ENCODE measurements at regions not wholly inside any gene's neighbourhood (a gene's known extent, or its start where the extent isn't known, plus 50 kb on each side); places are given as distances from the start of the nearest gene placed in this dataset.

DNA sequence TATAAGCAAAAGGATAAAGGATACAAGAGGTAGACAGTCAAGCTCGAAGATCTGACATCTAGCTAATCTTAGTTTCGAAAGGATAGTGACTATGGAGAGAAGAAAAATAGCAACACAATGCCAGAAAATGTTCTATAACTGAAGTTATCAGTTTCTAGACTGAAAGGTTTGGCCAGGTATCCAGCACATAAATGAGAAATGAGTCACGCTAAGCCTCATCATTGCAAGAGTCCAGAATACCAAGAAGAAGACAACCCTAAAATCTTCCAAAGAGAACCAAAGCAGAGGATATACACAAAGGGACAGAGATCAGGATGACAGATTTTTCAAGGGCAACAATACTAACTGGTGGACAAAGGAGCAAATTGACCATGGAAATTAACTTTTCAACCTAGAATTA is 237.0 kb downstream of the POSTN start:
- Histone ChIP-seq H3K27me3 (ENCODE audit: control insufficient read depth in 2 of 2, insufficient read depth in 2 of 2, low read length in 2 of 2) (no peaks in the 10 kb centered on the region), H4K20me1 (replicated peaks; ENCODE audit: control insufficient read depth, insufficient read depth, low read length) (no peaks in the 10 kb centered on the region), H3K79me2 (ENCODE audit: control insufficient read depth, insufficient read depth, low read length) (no peaks in the 10 kb centered on the region), H3K9me1 (ENCODE audit: control insufficient read depth, insufficient read depth, low read length) (no peaks in the 10 kb centered on the region), H3K4me2 (ENCODE audit: insufficient read depth, low read length) (no peak overlapping the region), H2AFZ (ENCODE audit: low read depth, low read length) (no peak overlapping the region), H3K4me1 (replicated peaks in 1 of 2; ENCODE audit: control insufficient read depth in 2 of 2, insufficient read depth in 2 of 2, low read length in 2 of 2) (no peaks in the 10 kb centered on the region), H3K4me3 (no peak overlapping the region), H3K27ac (ENCODE audit: extremely low read depth, low read depth, low read length) (no peak overlapping the region), H3K9ac (ENCODE audit: insufficient read depth in 1 of 2, low read depth in 2 of 2, low read length in 2 of 2) (no peak overlapping the region), H3K9me3 (replicated peaks; ENCODE audit: control insufficient read depth, insufficient read depth, low read depth, low read length) (no peaks in the 10 kb centered on the region), H3K36me3 (ENCODE audit: control insufficient read depth, insufficient read depth, low read length) (no peaks in the 10 kb centered on the region)
- in situ Hi-C loops (cut with MboI) = no loop called here
- ChIA-PET CTCF (ENCODE audit: low intra/inter-chr PET ratio) (no interaction called here), POLR2A (no interaction called here)
- ATAC-seq (no peak), FAIRE-seq (no peak), DNase-seq (ENCODE audit: extremely low read depth in 1 of 4, low spot score in 3 of 4) (no peak)
- BruUV-seq (replicated peaks) = no TSS peak
- 0% methylated on average over 3 of the region's 3 CpGs for WGBS (ENCODE audit: insufficient coverage, low coverage, missing lambda C conversion rate)
- TF ChIP-seq, protein P1, sequence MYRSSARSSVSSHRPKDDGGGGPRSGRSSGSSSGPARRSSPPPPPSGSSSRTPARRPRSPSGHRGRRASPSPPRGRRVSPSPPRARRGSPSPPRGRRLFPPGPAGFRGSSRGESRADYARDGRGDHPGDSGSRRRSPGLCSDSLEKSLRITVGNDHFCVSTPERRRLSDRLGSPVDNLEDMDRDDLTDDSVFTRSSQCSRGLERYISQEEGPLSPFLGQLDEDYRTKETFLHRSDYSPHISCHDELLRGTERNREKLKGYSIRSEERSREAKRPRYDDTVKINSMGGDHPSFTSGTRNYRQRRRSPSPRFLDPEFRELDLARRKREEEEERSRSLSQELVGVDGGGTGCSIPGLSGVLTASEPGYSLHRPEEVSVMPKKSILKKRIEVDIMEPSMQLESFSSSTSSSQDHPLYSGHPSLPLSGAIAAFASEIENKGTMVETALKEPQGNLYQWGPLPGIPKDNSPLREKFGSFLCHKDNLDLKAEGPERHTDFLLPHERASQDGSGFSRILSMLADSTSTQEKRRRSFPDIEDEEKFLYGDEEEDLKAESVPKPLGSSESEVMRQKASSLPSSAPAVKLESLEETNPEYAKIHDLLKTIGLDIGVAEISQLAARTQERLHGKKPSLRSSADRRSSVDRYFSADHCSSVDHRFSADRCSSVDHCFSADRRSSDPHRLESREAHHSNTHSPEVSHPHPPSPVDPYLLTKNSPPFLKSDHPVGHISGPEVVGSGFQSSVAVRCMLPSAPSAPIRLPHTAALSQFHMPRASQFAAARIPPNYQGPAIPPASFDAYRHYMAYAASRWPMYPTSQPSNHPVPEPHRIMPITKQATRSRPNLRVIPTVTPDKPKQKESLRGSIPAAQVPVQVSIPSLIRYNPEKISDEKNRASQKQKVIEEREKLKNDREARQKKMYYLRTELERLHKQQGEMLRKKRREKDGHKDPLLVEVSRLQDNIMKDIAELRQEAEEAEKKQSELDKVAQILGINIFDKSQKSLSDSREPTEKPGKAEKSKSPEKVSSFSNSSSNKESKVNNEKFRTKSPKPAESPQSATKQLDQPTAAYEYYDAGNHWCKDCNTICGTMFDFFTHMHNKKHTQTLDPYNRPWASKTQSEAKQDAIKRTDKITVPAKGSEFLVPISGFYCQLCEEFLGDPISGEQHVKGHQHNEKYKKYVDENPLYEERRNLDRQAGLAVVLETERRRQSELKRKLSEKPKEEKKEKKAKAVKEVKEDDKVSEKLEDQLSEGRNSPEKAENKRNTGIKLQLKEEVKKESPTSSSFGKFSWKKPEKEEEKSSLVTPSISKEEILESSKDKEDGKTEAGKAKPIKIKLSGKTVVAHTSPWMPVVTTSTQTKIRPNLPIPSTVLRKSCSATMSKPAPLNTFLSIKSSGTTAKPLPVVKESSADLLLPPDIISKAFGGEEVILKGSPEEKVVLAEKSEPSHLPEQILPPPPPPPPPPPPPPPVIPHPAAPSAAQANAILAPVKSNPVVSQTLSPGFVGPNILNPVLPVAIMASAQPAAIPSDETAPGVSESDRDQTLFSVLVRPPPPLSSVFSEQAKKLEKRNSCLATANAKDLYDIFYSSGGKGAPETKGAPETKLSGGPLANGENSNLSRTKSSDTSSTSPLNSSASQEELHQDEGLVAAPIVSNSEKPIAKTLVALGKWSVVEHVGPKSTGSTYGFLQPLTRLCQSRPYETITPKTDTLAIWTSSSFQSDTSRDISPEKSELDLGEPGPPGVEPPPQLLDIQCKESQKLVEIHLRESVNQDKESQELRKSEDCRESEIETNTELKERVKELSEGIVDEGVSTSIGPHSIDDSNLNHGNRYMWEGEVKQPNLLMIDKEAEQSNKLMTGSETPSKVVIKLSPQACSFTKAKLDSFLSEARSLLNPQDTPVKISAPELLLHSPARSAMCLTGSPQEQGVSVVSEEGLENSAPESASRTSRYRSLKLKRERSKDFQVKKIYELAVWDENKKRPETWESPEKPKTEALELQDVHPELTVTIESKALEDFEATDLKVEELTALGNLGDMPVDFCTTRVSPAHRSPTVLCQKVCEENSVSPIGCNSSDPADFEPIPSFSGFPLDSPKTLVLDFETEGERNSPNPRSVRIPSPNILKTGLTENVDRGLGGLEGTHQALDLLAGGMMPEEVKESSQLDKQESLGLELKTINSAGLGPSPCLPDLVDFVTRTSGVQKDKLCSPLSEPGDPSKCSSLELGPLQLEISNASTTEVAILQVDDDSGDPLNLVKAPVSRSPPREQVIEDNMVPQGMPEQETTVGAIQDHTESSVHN (IDR thresholded peaks at IDR 0.05; ENCODE audit: borderline replicate concordance in 1 of 2, low read depth in 1 of 2) = no peak
- TF ChIP-seq, protein P2, sequence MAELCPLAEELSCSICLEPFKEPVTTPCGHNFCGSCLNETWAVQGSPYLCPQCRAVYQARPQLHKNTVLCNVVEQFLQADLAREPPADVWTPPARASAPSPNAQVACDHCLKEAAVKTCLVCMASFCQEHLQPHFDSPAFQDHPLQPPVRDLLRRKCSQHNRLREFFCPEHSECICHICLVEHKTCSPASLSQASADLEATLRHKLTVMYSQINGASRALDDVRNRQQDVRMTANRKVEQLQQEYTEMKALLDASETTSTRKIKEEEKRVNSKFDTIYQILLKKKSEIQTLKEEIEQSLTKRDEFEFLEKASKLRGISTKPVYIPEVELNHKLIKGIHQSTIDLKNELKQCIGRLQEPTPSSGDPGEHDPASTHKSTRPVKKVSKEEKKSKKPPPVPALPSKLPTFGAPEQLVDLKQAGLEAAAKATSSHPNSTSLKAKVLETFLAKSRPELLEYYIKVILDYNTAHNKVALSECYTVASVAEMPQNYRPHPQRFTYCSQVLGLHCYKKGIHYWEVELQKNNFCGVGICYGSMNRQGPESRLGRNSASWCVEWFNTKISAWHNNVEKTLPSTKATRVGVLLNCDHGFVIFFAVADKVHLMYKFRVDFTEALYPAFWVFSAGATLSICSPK (IDR thresholded peaks at IDR 0.05; ENCODE audit: borderline replicate concordance) = no peak
- no peak for TF ChIP-seq MTA2 (IDR thresholded peaks at IDR 0.05; ENCODE audit: low read depth)
- TF ChIP-seq, protein P3, sequence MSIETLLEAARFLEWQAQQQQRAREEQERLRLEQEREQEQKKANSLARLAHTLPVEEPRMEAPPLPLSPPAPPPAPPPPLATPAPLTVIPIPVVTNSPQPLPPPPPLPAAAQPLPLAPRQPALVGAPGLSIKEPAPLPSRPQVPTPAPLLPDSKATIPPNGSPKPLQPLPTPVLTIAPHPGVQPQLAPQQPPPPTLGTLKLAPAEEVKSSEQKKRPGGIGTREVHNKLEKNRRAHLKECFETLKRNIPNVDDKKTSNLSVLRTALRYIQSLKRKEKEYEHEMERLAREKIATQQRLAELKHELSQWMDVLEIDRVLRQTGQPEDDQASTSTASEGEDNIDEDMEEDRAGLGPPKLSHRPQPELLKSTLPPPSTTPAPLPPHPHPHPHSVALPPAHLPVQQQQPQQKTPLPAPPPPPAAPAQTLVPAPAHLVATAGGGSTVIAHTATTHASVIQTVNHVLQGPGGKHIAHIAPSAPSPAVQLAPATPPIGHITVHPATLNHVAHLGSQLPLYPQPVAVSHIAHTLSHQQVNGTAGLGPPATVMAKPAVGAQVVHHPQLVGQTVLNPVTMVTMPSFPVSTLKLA (conservative IDR thresholded peaks at IDR 0.05) = no peak
- no peak for TF ChIP-seq KAT8 (IDR thresholded peaks at IDR 0.05; ENCODE audit: low read depth)
- TF ChIP-seq NFIC (IDR thresholded peaks at IDR 0.05) = no peak
- intact Hi-C loops (cut with micrococcal nuclease) = no loop called here
